Ovary (tissue), 7 donors: ENCODE measurements at regions not wholly inside any gene's neighbourhood (a gene's known extent, or its start where the extent isn't known, plus 50 kb on each side); places are given as distances from the start of the nearest gene placed in this dataset.

Source experiments
- DNase-seq, 5 donors: peaks; one replicate each; pipeline ENCODE4 v3.0.0-alpha.2; 2019 to 2020
- H3K27ac ChIP-seq, 2 donors: fragments of 200-600 bp; one replicate each; pipeline versions ENCODE4 v1.5.1 to v1.8.0; 2019 to 2022
- H3K27me3 ChIP-seq: fragments of 200-600 bp; one replicate; pipeline ENCODE4 v1.8.0; 2022
- H3K36me3 ChIP-seq: fragments of 200-600 bp; sonication (generic); one replicate; pipeline ENCODE4 v1.5.1; 2019
- H3K4me1 ChIP-seq: one replicate; pipeline ENCODE4 v1.8.1; 2013; ENCODE audit warnings: mild to moderate bottlenecking, moderate library complexity; ENCODE audit not compliant: insufficient read depth
- H3K4me3 ChIP-seq: fragments of 200-600 bp; sonication (generic); one replicate; pipeline ENCODE4 v1.5.1; 2017
- H3K9me3 ChIP-seq, 2 donors: fragments of 200-600 bp in 1 of 2; sonication (generic) in 1 of 2; one replicate each; pipeline versions ENCODE4 v1.5.1 to v1.8.1; 2013 to 2019; ENCODE audit warnings: mild to moderate bottlenecking in 1 of 2, moderate library complexity in 1 of 2
- CTCF ChIP-seq, 3 donors: fragments of 450-650 bp in 2 of 3; fragments of 200-600 bp in 1 of 3; IDR thresholded peaks; one replicate each; pipeline versions ENCODE4 v1.5.1 to v1.8.0; 2016 to 2022; ENCODE audit warnings: antibody characterized with exemption in 3 of 3, mild to moderate bottlenecking in 1 of 3
- EP300 ChIP-seq: sonication (generic); formaldehyde crosslinking; IDR thresholded peaks from one replicate; pipeline ENCODE4 v1.6.1; 2017; ENCODE audit warnings: antibody characterized with exemption
- POLR2A ChIP-seq: fragments of 450-650 bp; IDR thresholded peaks from one replicate; pipeline ENCODE4 v1.6.1; 2017; ENCODE audit warnings: antibody characterized with exemption, mild to moderate bottlenecking, moderate library complexity
- whole genome bisulfite sequencing, 3 donors: extraction: QIAGEN DNeasy Blood & Tissue Kit in 1 of 3; methylation state at CpG; one replicate each; pipeline versions ENCODE4 v1.1.5 to v1.1.7; 2013 to 2017; 5-methylcytosine and 5-hydroxymethylcytosine counted together
- intact Hi-C, 4 donors: fragments of 100-400 bp; cut with DNase I; formaldehyde crosslinking; loops; one replicate each; pipeline versions ENCODE4 v1.11.0 to v1.15.1; 2022 to 2023
- donor health status: DM: no; HTN: no; CAD: no; lungs with moderate emphysema.
- donor health status: DM: no; HTN: no; CAD: no.
- donor health status: Bipolar disorder and iron deficiency.
- donor health status: DM: no; HTN: no; CAD: no.
- donor health status: DM: yes; HTN: yes; CAD: no.

- DNase-seq: no peak
- Histone ChIP-seq H3K4me3 (no peak overlapping the region), H3K27ac (no peak overlapping the region), H3K27me3 (no peaks in the 10 kb centered on the region), H3K9me3 (no peaks in the 10 kb centered on the region), H3K36me3 (no peaks in the 10 kb centered on the region), H3K4me1 (peaks cover 3% of the 10 kb centered on the region)
- intact Hi-C loops: no loop called here
- 38 to 50% (median 49%) methylated on average over 3 of the region's 3 CpGs for WGBS, 3 donors
- TF ChIP-seq POLR2A: no peak
- TF ChIP-seq EP300: no peak
- TF ChIP-seq CTCF (IDR thresholded peaks at IDR 0.05): no peak
Measured at GRCh38 chr2:47298771-47299170, 70.3 kb upstream of the EPCAM start.

GRCh38 chr2:47297767-47298425 lies 71.2 kb upstream of the EPCAM start:
- 73 to 84% (median 79%) methylated on average over 7 of the region's 7 CpGs for WGBS, 3 donors
- no peaks in the 10 kb centered on the region for H3K27me3 ChIP-seq
- no peak overlapping the region for H3K27ac ChIP-seq
- H3K36me3 ChIP-seq: no peaks in the 10 kb centered on the region
- DNase-seq: no peak
- TF ChIP-seq EP300 (no peak), POLR2A (no peak), CTCF (IDR thresholded peaks at IDR 0.05) (no peak)
- intact Hi-C loops: no loop called here
- peaks cover 1% of the 10 kb centered on the region for H3K4me1 ChIP-seq
- H3K9me3 ChIP-seq: no peaks in the 10 kb centered on the region
- no peak overlapping the region for H3K4me3 ChIP-seq

GRCh38 chr2:47295981-47296635 lies 73.0 kb upstream of the EPCAM start:
- no peaks in the 10 kb centered on the region for H3K4me1 ChIP-seq
- H3K27ac ChIP-seq: no peak overlapping the region
- no peak for TF ChIP-seq CTCF (IDR thresholded peaks at IDR 0.05)
- no peak for TF ChIP-seq POLR2A
- no peak for TF ChIP-seq EP300
- no peaks in the 10 kb centered on the region for H3K36me3 ChIP-seq
- WGBS, 3 donors: 75 to 88% (median 83%) methylated on average over 5 of the region's 5 CpGs
- intact Hi-C loops: no loop called here
- H3K27me3 ChIP-seq: no peaks in the 10 kb centered on the region
- DNase-seq: no peak
- no peak overlapping the region for H3K4me3 ChIP-seq
- no peaks in the 10 kb centered on the region for H3K9me3 ChIP-seq

GRCh38 chr2:47295131-47295980 lies 73.8 kb upstream of the EPCAM start:
- 58 to 72% (median 66%) methylated on average over 3 of the region's 3 CpGs for WGBS, 3 donors
- H3K9me3 ChIP-seq: no peaks in the 10 kb centered on the region
- H3K27me3 ChIP-seq: no peaks in the 10 kb centered on the region
- H3K4me3 ChIP-seq: no peak overlapping the region
- H3K4me1 ChIP-seq: no peaks in the 10 kb centered on the region
- DNase-seq: no peak
- no peak for TF ChIP-seq CTCF (IDR thresholded peaks at IDR 0.05)
- TF ChIP-seq EP300: no peak
- no peak for TF ChIP-seq POLR2A
- no peak overlapping the region for H3K27ac ChIP-seq
- H3K36me3 ChIP-seq: no peaks in the 10 kb centered on the region
- intact Hi-C loops: no loop called here
